Esophagus muscularis mucosa (tissue), 3 donors: ENCODE measurements at regions not wholly inside any gene's neighbourhood (a gene's known extent, or its start where the extent isn't known, plus 50 kb on each side); places are given as distances from the start of the nearest gene placed in this dataset.

Experiments
- CTCF ChIP-seq, 3 experiments: fragments of 200-600 bp in 2 of 3; fragments of 450-650 bp in 1 of 3; sonication (generic) in 2 of 3; IDR thresholded peaks; one replicate each; pipeline ENCODE4 v1.5.1; 2017 to 2019; ENCODE audit warnings: antibody characterized with exemption in 3 of 3, mild to moderate bottlenecking in 2 of 3, moderate library complexity in 1 of 3
- POLR2A ChIP-seq: fragments of 450-650 bp; IDR thresholded peaks from one replicate; pipeline ENCODE4 v1.6.1; 2017; ENCODE audit warnings: antibody characterized with exemption, moderate library complexity, mild to moderate bottlenecking, low read depth

GRCh38 chr15:47949815-47950214, 171.0 kb upstream of the SLC24A5 start:
- TF ChIP-seq CTCF (IDR thresholded peaks at IDR 0.05) (no peak), POLR2A (no peak)
